Parathyroid adenoma (tissue), 2 donors: ENCODE measurements at regions not wholly inside any gene's neighbourhood (a gene's known extent, or its start where the extent isn't known, plus 50 kb on each side); places are given as distances from the start of the nearest gene placed in this dataset.

ENCODE experiments used
- H2AFZ ChIP-seq: fragments of 300-600 bp; sonication (generic); one replicate; pipeline ENCODE4 v1.7.0; 2017; ENCODE audit warnings: antibody characterized with exemption, mild to moderate bottlenecking
- H3K27ac ChIP-seq: fragments of 300-600 bp; sonication (generic); one replicate; pipeline ENCODE4 v1.7.0; 2017
- H3K27me3 ChIP-seq: fragments of 300-600 bp; sonication (generic); one replicate; pipeline ENCODE4 v1.7.0; 2017; ENCODE audit warnings: low read length; ENCODE audit not compliant: control insufficient read depth, insufficient read depth
- H3K36me3 ChIP-seq: fragments of 300-600 bp; sonication (generic); one replicate; pipeline ENCODE4 v1.7.0; 2017; ENCODE audit warnings: low read length; ENCODE audit not compliant: control insufficient read depth, insufficient read depth
- H3K4me1 ChIP-seq: fragments of 300-600 bp; sonication (generic); one replicate; pipeline ENCODE4 v1.7.0; 2017; ENCODE audit warnings: control low read depth
- H3K4me2 ChIP-seq: fragments of 300-600 bp; sonication (generic); one replicate; pipeline ENCODE4 v1.7.0; 2017; ENCODE audit warnings: low read length
- H3K4me3 ChIP-seq: fragments of 300-600 bp; sonication (generic); one replicate; pipeline ENCODE4 v1.7.0; 2017; ENCODE audit warnings: low read depth, low read length
- H3K79me2 ChIP-seq: fragments of 300-600 bp; sonication (generic); one replicate; pipeline ENCODE4 v1.7.0; 2017; ENCODE audit warnings: control low read depth
- H3K9ac ChIP-seq: fragments of 300-600 bp; sonication (generic); one replicate; pipeline ENCODE4 v1.7.0; 2017; ENCODE audit warnings: mild to moderate bottlenecking
- H3K9me3 ChIP-seq: fragments of 300-600 bp; sonication (generic); one replicate; pipeline ENCODE4 v1.7.0; 2017; ENCODE audit warnings: low read length; ENCODE audit not compliant: control insufficient read depth
- TF ChIP-seq, protein P1 (sequence below): fragments of 300-600 bp; sonication (generic); IDR thresholded peaks from one replicate; pipeline ENCODE4 v1.7.0; 2017; ENCODE audit warnings: antibody characterized with exemption, mild to moderate bottlenecking
- donor health status: primary hyperparathyroidism.

DNA sequence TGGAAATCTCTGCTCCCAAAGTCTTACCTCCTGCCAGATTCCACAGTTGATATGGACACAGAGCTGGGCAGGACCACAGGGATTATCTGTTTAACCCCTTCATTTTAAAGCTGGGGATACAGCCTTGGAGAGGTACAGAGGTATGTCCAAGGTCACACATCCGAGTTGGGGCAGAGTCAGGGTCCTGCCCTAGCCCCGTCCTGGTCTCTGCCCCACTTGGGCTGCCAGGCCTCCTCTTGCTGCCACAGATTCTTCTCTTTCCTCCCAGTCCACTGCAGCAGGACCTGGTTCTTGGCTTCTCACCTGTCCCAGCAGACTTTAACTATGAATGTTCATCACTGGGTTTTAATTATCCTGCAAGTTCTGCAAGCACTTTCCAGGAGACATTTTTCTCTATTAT, 258.3 kb downstream of the MATN1 start:
- no peaks in the 10 kb centered on the region for H3K36me3 ChIP-seq
- H3K9ac ChIP-seq, result no peak overlapping the region
- no peak overlapping the region for H3K4me2 ChIP-seq
- no peaks in the 10 kb centered on the region for H3K27me3 ChIP-seq
- TF ChIP-seq, protein P1, sequence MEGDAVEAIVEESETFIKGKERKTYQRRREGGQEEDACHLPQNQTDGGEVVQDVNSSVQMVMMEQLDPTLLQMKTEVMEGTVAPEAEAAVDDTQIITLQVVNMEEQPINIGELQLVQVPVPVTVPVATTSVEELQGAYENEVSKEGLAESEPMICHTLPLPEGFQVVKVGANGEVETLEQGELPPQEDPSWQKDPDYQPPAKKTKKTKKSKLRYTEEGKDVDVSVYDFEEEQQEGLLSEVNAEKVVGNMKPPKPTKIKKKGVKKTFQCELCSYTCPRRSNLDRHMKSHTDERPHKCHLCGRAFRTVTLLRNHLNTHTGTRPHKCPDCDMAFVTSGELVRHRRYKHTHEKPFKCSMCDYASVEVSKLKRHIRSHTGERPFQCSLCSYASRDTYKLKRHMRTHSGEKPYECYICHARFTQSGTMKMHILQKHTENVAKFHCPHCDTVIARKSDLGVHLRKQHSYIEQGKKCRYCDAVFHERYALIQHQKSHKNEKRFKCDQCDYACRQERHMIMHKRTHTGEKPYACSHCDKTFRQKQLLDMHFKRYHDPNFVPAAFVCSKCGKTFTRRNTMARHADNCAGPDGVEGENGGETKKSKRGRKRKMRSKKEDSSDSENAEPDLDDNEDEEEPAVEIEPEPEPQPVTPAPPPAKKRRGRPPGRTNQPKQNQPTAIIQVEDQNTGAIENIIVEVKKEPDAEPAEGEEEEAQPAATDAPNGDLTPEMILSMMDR, result no peak
- no peaks in the 10 kb centered on the region for H3K9me3 ChIP-seq
- no peak overlapping the region for H3K27ac ChIP-seq
- no peak overlapping the region for H2AFZ ChIP-seq
- H3K79me2 ChIP-seq, result no peaks in the 10 kb centered on the region
- H3K4me1 ChIP-seq, result no peaks in the 10 kb centered on the region
- H3K4me3 ChIP-seq, result no peak overlapping the region

DNA sequence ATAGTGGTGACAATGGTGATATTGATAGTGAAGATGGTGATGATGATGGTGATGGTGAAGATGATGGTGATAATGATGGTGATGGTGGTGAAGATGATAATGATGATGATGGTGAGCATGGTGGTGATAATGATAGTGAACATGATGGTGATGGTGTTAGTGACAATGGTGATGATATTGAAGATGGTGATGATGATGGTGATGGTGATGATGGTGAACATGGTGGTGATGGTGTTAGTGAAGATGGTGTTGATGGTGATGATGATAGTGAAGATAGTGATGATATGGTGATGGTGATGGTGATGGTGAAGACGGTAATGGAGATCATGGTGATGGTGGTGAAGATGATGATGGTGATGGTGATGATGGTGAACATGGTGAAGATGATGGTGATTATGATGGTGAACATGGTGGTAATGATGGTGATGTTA, 259.2 kb downstream of the MATN1 start:
- Histone ChIP-seq H3K27me3 (no peaks in the 10 kb centered on the region), H3K79me2 (no peaks in the 10 kb centered on the region), H3K4me2 (no peak overlapping the region)

DNA sequence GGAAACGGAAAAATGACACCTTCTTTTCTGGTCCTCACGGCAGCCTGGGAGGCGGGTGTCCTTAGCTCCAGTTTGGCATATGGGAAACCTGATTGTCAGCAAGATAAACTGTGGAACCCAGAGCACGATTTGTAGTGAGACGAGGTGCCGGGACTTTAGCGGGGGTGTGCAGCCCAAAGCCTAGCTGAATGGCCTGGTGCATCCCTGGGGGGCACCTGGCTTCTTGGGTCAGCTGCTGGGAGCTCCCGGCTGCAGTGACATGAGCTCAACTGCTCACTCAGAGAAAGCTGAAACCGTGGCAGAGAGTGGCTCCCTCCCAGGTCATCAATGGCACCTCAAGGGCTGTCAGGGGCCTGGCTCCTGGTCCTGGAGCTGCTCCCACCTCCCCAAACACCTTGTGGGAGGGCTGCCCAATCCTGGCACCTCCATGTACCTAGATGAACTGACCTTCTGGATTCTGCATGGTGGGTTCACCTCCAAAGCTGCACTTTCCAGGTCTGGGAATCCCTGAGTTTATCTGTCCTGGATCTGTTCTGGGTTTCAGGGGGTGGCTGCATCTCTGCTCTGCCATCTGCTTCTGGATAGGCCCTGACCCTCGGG, 260.5 kb downstream of the MATN1 start:
- no peaks in the 10 kb centered on the region for H3K27me3 ChIP-seq
- no peak overlapping the region for H2AFZ ChIP-seq
- H3K4me1 ChIP-seq, result no peaks in the 10 kb centered on the region
- no peaks in the 10 kb centered on the region for H3K79me2 ChIP-seq
- no peak overlapping the region for H3K4me3 ChIP-seq
- H3K9me3 ChIP-seq, result no peaks in the 10 kb centered on the region
- H3K36me3 ChIP-seq, result no peaks in the 10 kb centered on the region
- TF ChIP-seq, protein P1, result no peak
- H3K27ac ChIP-seq, result no peak overlapping the region
- H3K4me2 ChIP-seq, result no peak overlapping the region
- H3K9ac ChIP-seq, result no peak overlapping the region

More for the DNA sequence above, 259.2 kb downstream of the MATN1 start:
- Histone ChIP-seq H2AFZ (no peak overlapping the region), H3K9ac (no peak overlapping the region), H3K36me3 (no peaks in the 10 kb centered on the region), H3K4me1 (no peaks in the 10 kb centered on the region), H3K9me3 (no peaks in the 10 kb centered on the region), H3K27ac (no peak overlapping the region), H3K4me3 (no peak overlapping the region)
- TF ChIP-seq, protein P1, result no peak

DNA sequence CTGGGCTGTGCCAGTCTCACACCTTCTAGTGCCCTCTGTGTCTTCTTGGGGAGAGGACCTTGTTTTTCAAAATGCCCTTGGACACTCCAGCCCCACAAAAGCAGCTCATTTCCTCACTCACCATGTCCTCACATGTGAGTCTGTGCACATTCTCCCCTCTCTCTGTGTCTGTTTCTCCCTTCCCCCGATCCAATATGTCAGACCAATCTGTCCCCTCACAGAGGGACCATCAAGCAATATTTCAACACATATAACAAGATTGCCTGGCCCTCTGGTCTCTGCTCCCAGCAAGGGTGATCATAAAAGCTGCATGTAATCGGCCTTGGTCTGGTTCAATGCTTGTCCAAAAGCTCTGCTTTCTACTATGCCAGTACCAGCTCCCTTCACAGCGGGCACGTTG, 261.2 kb downstream of the MATN1 start:
- Histone ChIP-seq H3K4me2 (no peak overlapping the region), H3K27ac (no peak overlapping the region), H3K27me3 (no peaks in the 10 kb centered on the region), H3K79me2 (no peaks in the 10 kb centered on the region), H3K4me1 (no peaks in the 10 kb centered on the region), H3K4me3 (no peak overlapping the region), H2AFZ (no peak overlapping the region), H3K9me3 (no peaks in the 10 kb centered on the region), H3K9ac (no peak overlapping the region), H3K36me3 (no peaks in the 10 kb centered on the region)
- TF ChIP-seq, protein P1, result no peak

DNA sequence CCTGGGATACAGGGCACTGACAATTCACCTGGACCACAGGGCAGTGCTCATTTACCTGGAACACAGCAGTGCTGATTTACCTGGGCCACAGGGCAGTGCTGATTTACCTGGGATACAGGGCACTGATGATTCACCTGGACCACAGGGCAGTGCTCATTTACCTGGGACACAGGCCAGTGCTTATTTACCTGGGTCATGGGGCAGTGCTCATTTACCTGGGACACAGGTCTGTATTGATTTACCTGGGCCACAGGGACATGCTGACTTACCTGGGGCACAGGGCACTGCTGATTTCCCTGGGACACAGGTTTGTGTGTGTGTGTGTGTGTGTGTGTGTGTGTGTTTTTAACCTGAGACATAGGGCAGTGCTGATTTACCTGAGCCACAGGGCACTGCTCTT, 261.7 kb downstream of the MATN1 start:
- H3K9me3 ChIP-seq, result no peaks in the 10 kb centered on the region
- TF ChIP-seq, protein P1, result no peak
- no peaks in the 10 kb centered on the region for H3K27me3 ChIP-seq
- no peak overlapping the region for H3K4me2 ChIP-seq
- no peak overlapping the region for H3K27ac ChIP-seq
- no peak overlapping the region for H3K9ac ChIP-seq
- no peak overlapping the region for H3K4me3 ChIP-seq
- no peaks in the 10 kb centered on the region for H3K4me1 ChIP-seq
- no peak overlapping the region for H2AFZ ChIP-seq
- H3K79me2 ChIP-seq, result no peaks in the 10 kb centered on the region
- H3K36me3 ChIP-seq, result no peaks in the 10 kb centered on the region
